Parathyroid adenoma (tissue), 2 donors: ENCODE measurements at regions not wholly inside any gene's neighbourhood (a gene's known extent, or its start where the extent isn't known, plus 50 kb on each side); places are given as distances from the start of the nearest gene placed in this dataset.

Experiments used
- H2AFZ ChIP-seq: fragments of 300-600 bp; sonication (generic); one replicate; pipeline ENCODE4 v1.7.0; 2017; ENCODE audit warnings: antibody characterized with exemption, mild to moderate bottlenecking
- H3K27ac ChIP-seq: fragments of 300-600 bp; sonication (generic); one replicate; pipeline ENCODE4 v1.7.0; 2017
- H3K27me3 ChIP-seq: fragments of 300-600 bp; sonication (generic); one replicate; pipeline ENCODE4 v1.7.0; 2017; ENCODE audit warnings: low read length; ENCODE audit not compliant: control insufficient read depth, insufficient read depth
- H3K36me3 ChIP-seq: fragments of 300-600 bp; sonication (generic); one replicate; pipeline ENCODE4 v1.7.0; 2017; ENCODE audit warnings: low read length; ENCODE audit not compliant: control insufficient read depth, insufficient read depth
- H3K4me1 ChIP-seq: fragments of 300-600 bp; sonication (generic); one replicate; pipeline ENCODE4 v1.7.0; 2017; ENCODE audit warnings: control low read depth
- H3K4me2 ChIP-seq: fragments of 300-600 bp; sonication (generic); one replicate; pipeline ENCODE4 v1.7.0; 2017; ENCODE audit warnings: low read length
- H3K4me3 ChIP-seq: fragments of 300-600 bp; sonication (generic); one replicate; pipeline ENCODE4 v1.7.0; 2017; ENCODE audit warnings: low read depth, low read length
- H3K79me2 ChIP-seq: fragments of 300-600 bp; sonication (generic); one replicate; pipeline ENCODE4 v1.7.0; 2017; ENCODE audit warnings: control low read depth
- H3K9ac ChIP-seq: fragments of 300-600 bp; sonication (generic); one replicate; pipeline ENCODE4 v1.7.0; 2017; ENCODE audit warnings: mild to moderate bottlenecking
- H3K9me3 ChIP-seq: fragments of 300-600 bp; sonication (generic); one replicate; pipeline ENCODE4 v1.7.0; 2017; ENCODE audit warnings: low read length; ENCODE audit not compliant: control insufficient read depth
- CTCF ChIP-seq: fragments of 300-600 bp; sonication (generic); IDR thresholded peaks from one replicate; pipeline ENCODE4 v1.7.0; 2017; ENCODE audit warnings: antibody characterized with exemption, mild to moderate bottlenecking
- donor health status: primary hyperparathyroidism.

- no peaks in the 10 kb centered on the region for H3K36me3 ChIP-seq
- no peak overlapping the region for H3K4me3 ChIP-seq
- H3K27me3 ChIP-seq, result no peaks in the 10 kb centered on the region
- no peaks in the 10 kb centered on the region for H3K79me2 ChIP-seq
- no peak overlapping the region for H3K9ac ChIP-seq
- H3K27ac ChIP-seq, result no peak overlapping the region
- no peaks in the 10 kb centered on the region for H3K9me3 ChIP-seq
- no peak for TF ChIP-seq CTCF
- H3K4me1 ChIP-seq, result no peaks in the 10 kb centered on the region
- no peak overlapping the region for H3K4me2 ChIP-seq
- H2AFZ ChIP-seq, result no peak overlapping the region
Measured at GRCh38 chr2:3066831-3067230, 310.8 kb downstream of the EIPR1 start.

GRCh38 chr2:3065928-3066327, 311.7 kb downstream of the EIPR1 start:
- Histone ChIP-seq H3K9ac (no peak overlapping the region), H2AFZ (no peak overlapping the region), H3K4me1 (no peaks in the 10 kb centered on the region), H3K27me3 (no peaks in the 10 kb centered on the region), H3K36me3 (no peaks in the 10 kb centered on the region), H3K9me3 (no peaks in the 10 kb centered on the region), H3K27ac (no peak overlapping the region), H3K4me3 (no peak overlapping the region), H3K4me2 (no peak overlapping the region), H3K79me2 (no peaks in the 10 kb centered on the region)
- TF ChIP-seq CTCF, result no peak

DNA sequence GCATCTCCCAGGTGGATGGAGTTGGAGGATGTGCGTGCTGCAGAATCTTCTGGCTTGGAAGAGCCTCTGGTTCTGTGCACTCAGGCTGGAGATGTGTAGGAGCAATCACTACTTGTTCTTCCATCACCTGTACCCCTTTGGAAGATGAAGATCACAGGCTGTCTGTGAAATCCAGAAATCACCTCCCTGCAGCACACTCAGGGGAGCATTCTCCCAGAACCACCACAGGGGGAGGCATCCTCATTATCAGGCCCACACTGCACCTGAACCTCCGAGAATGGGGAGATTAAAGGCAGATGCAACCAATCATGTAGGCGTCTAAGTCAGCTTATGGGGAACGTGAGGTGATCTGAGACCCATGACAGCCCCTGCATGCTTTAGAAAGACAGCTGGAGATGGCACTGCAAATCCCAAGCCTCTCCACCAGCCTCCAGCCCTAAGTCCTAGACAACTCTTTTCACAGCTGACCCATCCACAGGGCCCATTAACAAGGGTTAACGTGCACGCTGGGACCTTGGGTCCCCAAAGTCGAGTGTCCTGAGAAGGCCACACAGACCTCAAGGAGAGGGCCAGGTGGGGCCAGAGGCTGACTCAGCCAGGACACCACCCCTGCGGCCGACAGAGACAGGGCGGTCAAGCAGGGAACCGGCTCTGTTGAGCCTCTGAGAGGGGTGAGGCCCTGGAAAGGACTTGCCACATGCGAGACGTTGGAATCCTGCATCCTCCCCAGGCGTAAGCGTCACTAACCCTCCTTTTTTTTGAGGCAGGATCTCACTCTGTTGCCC, 314.9 kb downstream of the EIPR1 start:
- Histone ChIP-seq H3K79me2 (no peaks in the 10 kb centered on the region), H3K27ac (no peak overlapping the region), H3K4me2 (no peak overlapping the region), H3K9ac (no peak overlapping the region), H3K4me3 (no peak overlapping the region), H3K27me3 (no peaks in the 10 kb centered on the region), H2AFZ (no peak overlapping the region), H3K36me3 (no peaks in the 10 kb centered on the region), H3K4me1 (no peaks in the 10 kb centered on the region), H3K9me3 (no peaks in the 10 kb centered on the region)
- no peak for TF ChIP-seq CTCF

GRCh38 chr2:3060049-3060448, 317.6 kb downstream of the EIPR1 start:
- H3K27me3 ChIP-seq, result no peaks in the 10 kb centered on the region
- no peaks in the 10 kb centered on the region for H3K79me2 ChIP-seq
- H3K27ac ChIP-seq, result no peak overlapping the region
- H3K4me1 ChIP-seq, result no peaks in the 10 kb centered on the region
- H3K36me3 ChIP-seq, result no peaks in the 10 kb centered on the region
- H3K9ac ChIP-seq, result no peak overlapping the region
- no peak for TF ChIP-seq CTCF
- no peaks in the 10 kb centered on the region for H3K9me3 ChIP-seq
- H3K4me2 ChIP-seq, result no peak overlapping the region
- H3K4me3 ChIP-seq, result no peak overlapping the region
- H2AFZ ChIP-seq, result no peak overlapping the region
